ENCODE measurements at regions not wholly inside any gene's neighbourhood (a gene's known extent, or its start where the extent isn't known, plus 50 kb on each side); places are given as distances from the start of the nearest gene placed in this dataset.

DNA sequence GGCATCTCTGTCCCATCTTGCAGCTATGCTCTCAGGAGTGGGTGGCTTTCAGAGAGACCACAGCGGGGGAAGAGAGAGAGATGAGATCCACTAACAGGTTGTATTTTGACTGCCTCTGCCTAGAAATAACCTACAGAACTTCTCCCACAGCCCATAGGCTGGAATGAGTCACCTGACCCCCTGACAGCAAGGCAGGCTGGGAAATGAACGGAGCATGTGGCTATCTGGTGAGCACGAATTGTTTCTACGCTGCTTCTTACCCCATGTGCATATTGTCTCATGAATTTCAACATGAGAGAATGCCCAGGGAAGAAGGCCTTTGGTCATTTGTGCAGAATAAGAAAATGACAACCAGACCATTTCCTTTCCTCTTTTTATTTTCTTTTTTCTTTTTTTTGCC is 151.3 kb downstream of the SNX10 start:
- TF ChIP-seq, protein P1, sequence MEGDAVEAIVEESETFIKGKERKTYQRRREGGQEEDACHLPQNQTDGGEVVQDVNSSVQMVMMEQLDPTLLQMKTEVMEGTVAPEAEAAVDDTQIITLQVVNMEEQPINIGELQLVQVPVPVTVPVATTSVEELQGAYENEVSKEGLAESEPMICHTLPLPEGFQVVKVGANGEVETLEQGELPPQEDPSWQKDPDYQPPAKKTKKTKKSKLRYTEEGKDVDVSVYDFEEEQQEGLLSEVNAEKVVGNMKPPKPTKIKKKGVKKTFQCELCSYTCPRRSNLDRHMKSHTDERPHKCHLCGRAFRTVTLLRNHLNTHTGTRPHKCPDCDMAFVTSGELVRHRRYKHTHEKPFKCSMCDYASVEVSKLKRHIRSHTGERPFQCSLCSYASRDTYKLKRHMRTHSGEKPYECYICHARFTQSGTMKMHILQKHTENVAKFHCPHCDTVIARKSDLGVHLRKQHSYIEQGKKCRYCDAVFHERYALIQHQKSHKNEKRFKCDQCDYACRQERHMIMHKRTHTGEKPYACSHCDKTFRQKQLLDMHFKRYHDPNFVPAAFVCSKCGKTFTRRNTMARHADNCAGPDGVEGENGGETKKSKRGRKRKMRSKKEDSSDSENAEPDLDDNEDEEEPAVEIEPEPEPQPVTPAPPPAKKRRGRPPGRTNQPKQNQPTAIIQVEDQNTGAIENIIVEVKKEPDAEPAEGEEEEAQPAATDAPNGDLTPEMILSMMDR (conservative IDR thresholded peaks at IDR 0.05 in 1 of 2, IDR thresholded peaks at IDR 0.05 in 1 of 2; ENCODE audit: low read depth in 1 of 2, low read length in 2 of 2) = no peak
- TF ChIP-seq EZH2 (IDR thresholded peaks at IDR 0.05; ENCODE audit: low read length, missing control alignments) = no peak
